GM21515 (cell line): ENCODE measurements at regions not wholly inside any gene's neighbourhood (a gene's known extent, or its start where the extent isn't known, plus 50 kb on each side); places are given as distances from the start of the nearest gene placed in this dataset.

Experiments used
- ATAC-seq: cut with Tn5 transposase; IDR thresholded peaks from one replicate; pipeline ENCODE4 v1.9.1; 2021; ENCODE audit not compliant: unreplicated experiment

- ATAC-seq, result no peak
Measured at GRCh38 chr4:23667659-23668058, 222.2 kb downstream of the PPARGC1A start.

GRCh38 chr4:23660865-23661264, 229.0 kb downstream of the PPARGC1A start:
- no peak for ATAC-seq

- no peak for ATAC-seq
Measured at GRCh38 chr4:23654791-23655190, 235.1 kb downstream of the PPARGC1A start.

- ATAC-seq, result no peak
Measured at GRCh38 chr4:23648854-23649596, 240.8 kb downstream of the PPARGC1A start.

- ATAC-seq, result no peak
Measured at GRCh38 chr4:23635468-23635867, 254.4 kb downstream of the PPARGC1A start.

- ATAC-seq, result no peak
Measured at GRCh38 chr4:23631255-23631950, 258.4 kb downstream of the PPARGC1A start.

- ATAC-seq, result no peak
Measured at GRCh38 chr4:23630110-23630509, 259.7 kb downstream of the PPARGC1A start.

GRCh38 chr4:23629421-23629820, 260.4 kb downstream of the PPARGC1A start:
- no peak for ATAC-seq

- no peak for ATAC-seq
Measured at GRCh38 chr4:23614284-23614892, 275.5 kb downstream of the PPARGC1A start.

- no peak for ATAC-seq
Measured at GRCh38 chr4:23613782-23614181, 276.1 kb downstream of the PPARGC1A start.

GRCh38 chr4:23602720-23603119, 287.1 kb downstream of the PPARGC1A start:
- no peak for ATAC-seq

GRCh38 chr4:23594125-23594524, 295.7 kb downstream of the PPARGC1A start:
- ATAC-seq, result no peak

- ATAC-seq, result no peak
Measured at GRCh38 chr4:23590431-23590830, 299.4 kb downstream of the PPARGC1A start.

- no peak for ATAC-seq
Measured at GRCh38 chr4:23584024-23584423, 305.8 kb downstream of the PPARGC1A start.

- no peak for ATAC-seq
Measured at GRCh38 chr4:23582671-23583070, 307.2 kb downstream of the PPARGC1A start.

GRCh38 chr4:23579166-23579565, 310.7 kb downstream of the PPARGC1A start:
- no peak for ATAC-seq

- ATAC-seq, result no peak
Measured at GRCh38 chr4:23577398-23577797, 312.4 kb downstream of the PPARGC1A start.

GRCh38 chr4:23572382-23572781, 317.5 kb downstream of the PPARGC1A start:
- ATAC-seq, result no peak

GRCh38 chr4:23567338-23567737, 322.5 kb downstream of the PPARGC1A start:
- no peak for ATAC-seq

GRCh38 chr4:23560748-23561147, 329.1 kb downstream of the PPARGC1A start:
- ATAC-seq, result no peak

- ATAC-seq, result no peak
Measured at GRCh38 chr4:23558101-23558500, 331.7 kb downstream of the PPARGC1A start.

- no peak for ATAC-seq
Measured at GRCh38 chr4:23547601-23548000, 342.2 kb downstream of the PPARGC1A start.
